GM18505 (cell line): ENCODE measurements at regions not wholly inside any gene's neighbourhood (a gene's known extent, or its start where the extent isn't known, plus 50 kb on each side); places are given as distances from the start of the nearest gene placed in this dataset.
A peak's percentile ranks its signal among the peaks of the same experiment; 100 is the strongest.
"Not testable (repeated sequence)": the region's sequence is repeated elsewhere in the genome, so short reads cannot be mapped to it uniquely, and the experiment has no call there.

Experiments
- ATAC-seq: cut with Tn5 transposase; IDR thresholded peaks from one replicate; pipeline ENCODE4 v1.9.1; 2021; ENCODE audit not compliant: unreplicated experiment
- POLR2A ChIP-seq: IDR thresholded peaks from 4 replicates; pipeline ENCODE4 v1.6.1; 2011; ENCODE audit warnings: borderline replicate concordance; ENCODE audit not compliant: insufficient read depth, insufficient read length; ENCODE audit errors: extremely low read depth

DNA sequence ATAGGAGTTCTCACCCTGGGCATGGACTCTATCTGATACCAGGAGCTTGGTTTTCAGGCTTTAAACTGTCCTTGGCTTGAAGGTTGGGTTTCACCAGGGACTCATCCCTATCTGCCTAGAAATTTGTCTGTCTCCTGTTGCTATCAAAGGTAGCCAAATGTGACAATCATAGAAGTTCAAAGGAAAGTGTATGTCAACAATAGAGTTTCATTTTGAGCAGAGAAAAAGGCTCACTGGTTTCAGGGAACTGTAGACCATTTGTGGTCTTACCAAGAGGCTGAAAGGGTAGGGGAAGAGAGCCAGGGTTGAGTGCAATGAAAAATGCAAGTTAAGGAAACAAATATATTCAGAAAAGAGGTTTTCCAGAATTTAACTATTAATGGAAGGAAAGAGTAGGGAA is 966.8 kb upstream of the CITED2 start:
- TF ChIP-seq POLR2A: no peak
- ATAC-seq: no peak

DNA sequence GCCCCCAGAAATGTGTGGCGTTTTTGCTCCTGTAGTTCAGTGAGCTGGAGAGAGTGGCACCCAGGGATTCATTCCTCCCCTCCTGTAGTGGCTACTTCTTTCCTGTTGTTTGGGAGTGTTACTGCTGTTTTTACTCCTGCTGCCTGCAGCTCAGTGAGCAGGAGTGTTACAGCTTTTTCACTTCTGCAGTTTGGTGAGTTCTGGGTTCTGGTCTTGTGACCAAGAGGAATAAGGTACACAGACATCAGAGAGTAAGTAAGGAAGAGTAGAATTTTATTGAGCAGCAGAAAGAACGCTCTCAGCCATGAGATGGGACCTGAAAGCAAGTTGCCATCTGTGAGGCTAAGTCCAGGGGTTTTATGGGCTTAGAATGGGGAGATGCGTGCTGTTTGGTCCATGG is 966.3 kb upstream of the CITED2 start:
- no peak for ATAC-seq
- TF ChIP-seq POLR2A: no peak

DNA sequence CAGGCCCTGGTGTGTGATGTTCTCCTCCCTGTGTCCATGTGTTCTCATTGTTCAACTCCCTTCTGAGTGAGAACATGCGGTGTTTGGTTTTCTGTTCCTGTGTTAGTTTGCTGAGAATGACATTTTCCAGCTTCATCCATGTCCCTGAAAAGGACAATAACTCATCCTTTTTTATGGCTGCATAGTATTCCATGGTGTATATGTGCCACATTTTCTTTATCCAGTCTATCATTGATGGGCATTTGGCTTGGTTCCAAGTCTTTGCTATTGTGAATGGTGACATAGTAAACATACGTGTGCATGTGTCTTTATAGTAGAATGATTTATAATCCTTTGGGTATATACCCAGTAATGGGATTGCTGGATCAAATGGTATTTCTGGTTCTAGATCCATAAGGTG is 964.6 kb upstream of the CITED2 start:
- ATAC-seq: not testable (repeated sequence)

DNA sequence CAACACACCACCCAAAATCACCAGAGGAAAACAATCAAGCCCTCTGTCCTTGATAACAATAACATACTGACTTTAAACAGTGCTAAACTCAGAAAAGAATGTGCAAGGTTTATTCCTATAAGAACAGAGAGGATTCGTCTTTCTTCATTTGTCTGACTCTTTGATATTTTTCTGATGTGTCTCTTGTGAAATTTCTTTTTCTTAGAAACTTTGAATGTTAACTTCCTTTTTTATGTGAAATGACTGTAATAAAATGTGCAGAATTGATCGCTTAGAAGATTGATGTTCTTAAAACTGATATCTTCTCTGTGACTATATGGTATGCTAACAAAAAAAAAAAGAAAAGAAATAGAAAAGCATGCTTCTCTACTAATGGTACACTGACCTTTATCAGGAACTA is 947.4 kb upstream of the CITED2 start:
- no peak for ATAC-seq
- no peak for TF ChIP-seq POLR2A

DNA sequence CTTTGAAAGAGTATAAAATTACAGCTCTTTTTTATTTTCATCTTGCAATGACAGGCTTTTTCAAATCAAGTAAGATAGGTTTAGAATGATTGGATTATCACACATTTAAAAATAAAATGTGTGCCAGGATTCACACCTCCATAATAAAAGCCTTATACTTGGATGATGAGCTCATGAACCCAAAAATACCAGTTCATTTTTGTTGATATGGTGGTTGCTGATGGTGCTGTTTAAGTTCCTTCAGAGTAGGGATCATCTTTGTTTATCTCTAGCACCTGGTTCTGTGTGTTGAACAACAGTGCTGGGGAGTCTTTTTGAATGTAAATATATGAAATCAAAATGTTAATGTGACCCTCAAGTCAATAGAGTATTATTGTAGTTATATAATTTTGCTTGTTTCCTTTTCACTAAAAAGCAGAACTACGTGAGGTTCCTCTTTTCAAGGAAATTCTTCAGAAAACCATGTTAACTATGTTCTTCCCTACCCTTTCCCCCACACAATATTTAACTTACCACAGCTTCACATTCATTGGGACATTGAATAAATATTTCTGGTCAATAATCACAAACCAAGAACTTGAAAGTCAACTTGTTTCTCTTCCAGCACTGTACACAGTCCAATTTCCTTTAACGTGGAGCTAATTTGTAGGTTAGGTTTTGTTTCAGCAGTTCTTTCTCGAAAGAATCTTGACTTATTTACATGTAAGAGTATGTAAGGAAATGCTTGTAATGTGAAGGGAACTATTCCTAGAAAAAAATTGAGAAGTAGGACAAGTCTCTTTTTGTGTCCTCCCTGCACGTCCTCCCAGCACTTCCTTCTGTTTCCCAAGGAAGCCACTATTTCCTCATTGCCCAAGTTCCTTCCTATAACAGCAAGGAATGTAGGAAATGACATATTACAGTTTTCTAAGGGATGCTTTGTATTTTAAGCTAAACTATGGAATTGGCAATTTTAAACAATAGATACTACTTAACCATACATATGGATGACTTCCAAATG is 945.9 kb upstream of the CITED2 start:
- no peak for TF ChIP-seq POLR2A
- no peak for ATAC-seq

DNA sequence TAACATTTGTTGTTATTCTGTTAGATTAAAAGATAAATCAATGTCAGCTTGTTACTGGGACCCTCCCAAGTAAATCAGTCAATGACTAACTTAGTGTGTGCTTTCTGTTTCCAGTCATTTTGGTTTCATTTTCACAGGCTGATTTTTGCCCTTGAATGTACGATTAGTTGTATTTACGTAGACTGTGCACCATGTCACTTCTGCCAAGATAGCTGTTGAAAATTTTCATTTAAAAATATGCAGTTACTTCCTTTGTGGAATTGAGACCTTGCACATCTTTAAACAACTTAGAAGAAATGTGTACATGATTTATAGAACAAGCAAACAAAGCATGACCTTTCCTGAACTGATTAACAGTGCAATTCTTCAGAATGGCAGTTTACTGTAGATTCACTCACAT is 944.8 kb upstream of the CITED2 start:
- no peak for TF ChIP-seq POLR2A
- ATAC-seq: peak; percentile 63

DNA sequence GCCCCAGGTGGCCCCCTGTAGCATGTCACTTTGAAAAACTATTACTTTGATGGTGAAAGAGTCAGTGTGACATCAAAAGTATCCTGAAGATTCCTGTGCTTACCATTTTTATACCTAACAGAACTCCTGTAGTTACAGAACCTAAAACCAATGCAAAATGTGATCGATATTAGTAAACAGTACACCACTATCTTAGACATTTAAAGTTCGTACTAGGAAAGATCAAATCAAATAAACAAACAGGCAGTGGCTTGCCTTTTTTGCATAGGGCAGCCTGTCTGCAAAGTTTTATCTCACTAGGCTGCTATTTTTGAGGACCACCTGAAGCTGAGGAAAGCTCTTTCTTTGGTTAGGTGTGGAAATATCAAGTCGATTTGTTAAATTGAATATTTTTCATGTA is 944.0 kb upstream of the CITED2 start:
- no peak for ATAC-seq
- TF ChIP-seq POLR2A: no peak

DNA sequence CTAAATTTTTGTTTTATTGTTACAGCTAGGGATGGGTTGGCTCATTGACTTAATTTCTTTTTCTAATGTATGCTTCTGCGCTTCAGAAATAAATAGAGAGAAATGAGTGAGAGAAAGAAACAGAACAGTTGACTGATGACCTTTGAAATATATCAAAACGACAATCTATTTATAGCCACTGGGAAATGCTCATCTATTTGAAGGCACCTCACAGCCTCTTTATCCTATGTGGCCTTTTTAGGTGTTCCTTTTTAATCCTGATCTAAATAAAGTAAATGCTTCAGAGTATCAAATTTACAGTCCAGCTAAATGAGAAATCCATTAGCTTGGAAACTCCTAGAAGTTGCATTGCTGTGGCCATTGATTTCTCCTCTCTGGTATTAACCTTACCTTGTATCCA is 943.5 kb upstream of the CITED2 start:
- TF ChIP-seq POLR2A: no peak
- ATAC-seq: no peak

DNA sequence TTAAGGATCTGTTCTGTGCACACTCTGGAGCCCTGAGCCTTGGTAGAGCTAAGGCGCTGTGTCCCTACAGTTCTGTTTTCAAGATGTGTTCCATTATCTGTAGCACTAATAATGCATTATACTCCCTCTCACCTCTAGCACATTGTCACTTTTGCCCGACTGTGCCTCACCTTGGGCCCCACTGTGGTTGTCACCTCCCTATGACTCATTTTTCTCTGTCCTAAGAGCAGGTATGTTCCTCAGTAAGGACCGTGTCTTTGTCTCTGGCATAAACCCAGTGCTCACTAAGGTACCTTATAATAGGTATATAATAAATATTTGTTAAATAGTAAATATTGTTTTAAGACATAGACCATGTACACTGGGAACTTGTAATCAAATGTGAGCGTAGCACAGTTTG is 942.5 kb upstream of the CITED2 start:
- no peak for TF ChIP-seq POLR2A
- ATAC-seq: no peak

DNA sequence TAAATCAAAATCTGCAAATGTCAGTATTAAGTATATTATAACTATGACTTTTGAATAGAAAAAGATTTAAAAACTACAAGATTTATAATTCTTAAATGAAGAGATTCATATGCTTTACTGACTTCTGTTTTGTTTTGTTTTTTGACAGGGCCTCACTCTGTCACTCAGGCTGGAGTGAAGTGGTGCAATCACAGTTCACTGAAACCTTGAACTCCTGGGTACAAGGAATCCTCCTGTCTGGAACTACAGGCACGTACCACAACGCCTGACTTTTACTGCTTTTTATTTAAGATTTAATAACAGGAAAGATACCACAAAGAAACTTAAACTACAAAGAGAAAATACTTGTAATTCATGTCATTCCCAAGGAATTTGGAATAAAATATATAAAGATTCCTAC is 940.2 kb upstream of the CITED2 start:
- no peak for TF ChIP-seq POLR2A
- ATAC-seq: no peak

DNA sequence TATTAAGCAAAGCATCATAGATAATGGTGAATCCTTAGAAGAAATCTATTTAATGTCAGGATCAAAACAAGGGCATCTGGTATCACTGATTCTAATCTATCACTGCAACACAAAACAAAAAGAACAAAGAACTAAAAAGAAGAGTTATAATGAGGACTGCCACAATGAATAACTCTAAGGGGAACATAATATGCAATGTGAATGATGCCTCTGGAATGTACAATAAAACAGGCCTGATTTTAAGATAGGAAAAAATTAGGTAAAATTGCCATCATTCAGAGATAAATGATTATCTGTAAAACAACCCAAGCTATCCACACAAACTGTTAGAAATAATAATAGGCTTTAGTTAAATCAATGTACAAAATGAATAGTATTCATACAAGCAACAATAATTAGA is 936.7 kb upstream of the CITED2 start:
- TF ChIP-seq POLR2A: no peak
- ATAC-seq: no peak

DNA sequence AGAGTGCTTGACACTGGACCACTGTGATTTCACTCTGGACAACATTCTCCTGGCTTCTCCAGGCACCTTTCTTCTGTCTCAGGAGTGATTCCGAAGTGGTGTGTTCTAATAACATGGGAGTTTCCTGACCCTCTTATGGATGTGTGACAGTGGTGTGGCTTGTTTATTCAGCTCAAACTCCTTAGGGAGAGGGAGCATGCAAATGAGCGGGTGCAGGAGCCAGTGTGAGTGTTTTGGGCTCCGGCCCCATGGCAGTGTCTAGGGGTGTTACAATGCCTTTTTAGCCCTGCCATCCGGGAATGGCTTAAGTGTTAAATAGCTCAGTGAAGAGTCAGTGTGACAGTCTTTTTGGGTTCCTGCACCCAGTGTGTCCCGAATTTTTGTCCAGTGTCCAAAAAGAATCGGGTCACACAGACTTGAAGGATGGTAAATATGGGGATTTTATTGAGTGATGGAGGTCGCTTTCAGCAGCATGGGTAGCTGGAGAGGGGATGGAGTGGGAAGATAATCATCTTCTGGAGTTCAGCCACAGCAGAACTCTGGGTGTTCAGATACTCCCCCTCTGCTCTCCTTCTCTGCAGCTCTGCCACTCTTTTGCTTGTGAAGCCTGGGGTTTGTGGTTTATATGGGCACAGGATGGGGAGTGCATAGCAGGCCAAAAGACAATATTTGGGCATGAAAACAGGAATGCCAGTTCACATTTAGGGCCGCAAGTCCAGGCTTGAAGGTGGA is 928.9 kb upstream of the CITED2 start:
- no peak for TF ChIP-seq POLR2A
- no peak for ATAC-seq

DNA sequence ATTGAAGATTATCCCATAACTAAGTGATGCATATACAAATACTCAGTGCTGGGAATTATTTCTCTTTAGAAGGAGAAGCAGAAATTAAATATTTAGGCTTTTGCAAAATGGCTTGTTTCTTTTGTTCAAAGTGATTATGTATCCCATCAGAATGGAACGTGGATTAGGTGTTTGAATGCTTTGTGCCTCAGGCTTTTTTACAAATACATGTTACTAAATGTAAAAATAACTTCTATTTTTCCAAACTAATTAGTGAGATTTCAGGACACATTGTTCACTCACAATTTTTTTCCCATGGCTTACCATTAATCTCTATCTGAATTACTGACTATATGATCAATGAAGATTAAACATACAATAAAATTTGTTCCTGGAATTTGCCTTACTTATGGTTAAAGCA is 925.9 kb upstream of the CITED2 start:
- ATAC-seq: no peak
- no peak for TF ChIP-seq POLR2A

DNA sequence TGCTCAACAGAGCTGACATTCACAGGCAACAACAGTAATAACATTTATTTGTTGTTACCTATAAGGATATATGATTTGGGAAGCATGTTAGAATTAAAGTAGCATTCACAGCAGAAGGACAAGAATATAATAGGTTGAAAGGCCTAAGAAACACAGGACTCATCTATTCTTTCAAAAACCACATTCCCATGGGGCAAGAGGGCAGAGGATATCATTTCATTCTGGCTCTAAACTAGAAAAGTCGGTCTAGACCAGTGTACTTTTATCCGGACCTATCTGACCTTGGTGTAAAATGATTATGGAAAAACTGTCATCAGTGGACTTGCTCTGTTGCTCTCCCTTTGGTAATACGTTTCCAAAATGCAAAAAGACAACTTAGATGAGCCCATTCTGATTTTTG is 914.7 kb upstream of the CITED2 start:
- ATAC-seq: no peak
- TF ChIP-seq POLR2A: no peak
